ENCODE measurements at regions not wholly inside any gene's neighbourhood (a gene's known extent, or its start where the extent isn't known, plus 50 kb on each side); places are given as distances from the start of the nearest gene placed in this dataset.

- Mint-ChIP-seq H3K36me3 (ENCODE audit: insufficient read depth in 2 of 2) (peaks cover 4 to 5% of the 10 kb centered on the region in 2 donors), H3K4me1 (ENCODE audit: low read depth) (peaks cover 60% of the 10 kb centered on the region), H3K27me3 (ENCODE audit: low read depth) (no peaks in the 10 kb centered on the region), H3K9me3 (no peaks in the 10 kb centered on the region), H3K4me3 (peak overlapping the region; percentile 71 to 73), H3K27ac (peak overlapping the region; percentile 85)
- peak; percentile 94 to 98 for ATAC-seq (replicated peaks in 1 of 2)
- DNase-seq: peak; percentile 65 to 75
These were observed 100.0 kb downstream of the ARF6 start for GRCh38 chr14:49992901-49993339.

- Mint-ChIP-seq H3K9me3 (no peaks in the 10 kb centered on the region), H3K4me1 (ENCODE audit: low read depth) (peaks cover 62% of the 10 kb centered on the region), H3K4me3 (peak overlapping the region in 1 of 2 donors; percentile 13), H3K27me3 (ENCODE audit: low read depth) (no peaks in the 10 kb centered on the region), H3K36me3 (ENCODE audit: insufficient read depth in 2 of 2) (peaks cover 4 to 5% of the 10 kb centered on the region in 2 donors), H3K27ac (peak overlapping the region; percentile 66)
- no peak for DNase-seq
- ATAC-seq (replicated peaks in 1 of 2): no peak
These were observed 100.7 kb downstream of the ARF6 start for GRCh38 chr14:49993565-49993964.

GRCh38 chr14:49994951-49995561 is 102.2 kb downstream of the ARF6 start:
- Mint-ChIP-seq H3K36me3 (ENCODE audit: insufficient read depth in 2 of 2) (peaks cover 4 to 8% of the 10 kb centered on the region in 2 donors), H3K4me3 (no peak overlapping the region), H3K27me3 (ENCODE audit: low read depth) (no peaks in the 10 kb centered on the region), H3K27ac (no peak overlapping the region), H3K9me3 (no peaks in the 10 kb centered on the region), H3K4me1 (ENCODE audit: low read depth) (peaks cover 75% of the 10 kb centered on the region)
- DNase-seq (no peak), ATAC-seq (replicated peaks in 1 of 2) (no peak)

GRCh38 chr14:49997991-49998390 is 105.1 kb downstream of the ARF6 start:
- H3K27ac Mint-ChIP-seq: peak overlapping the region; percentile 20
- ATAC-seq (replicated peaks in 1 of 2) (no peak), DNase-seq (no peak)
- no peak overlapping the region for H3K4me3 Mint-ChIP-seq
- H3K9me3 Mint-ChIP-seq: no peaks in the 10 kb centered on the region
- H3K36me3 Mint-ChIP-seq (ENCODE audit: insufficient read depth in 2 of 2): peaks cover 3 to 4% of the 10 kb centered on the region in 2 donors
- H3K27me3 Mint-ChIP-seq (ENCODE audit: low read depth): no peaks in the 10 kb centered on the region
- peaks cover 86% of the 10 kb centered on the region for H3K4me1 Mint-ChIP-seq (ENCODE audit: low read depth)

- DNase-seq (peak; percentile 87 to 90), ATAC-seq (replicated peaks in 1 of 2) (peak; percentile 63 to 65)
- Mint-ChIP-seq H3K4me1 (ENCODE audit: low read depth) (peaks cover 87% of the 10 kb centered on the region), H3K27ac (peak overlapping the region; percentile 98), H3K9me3 (no peaks in the 10 kb centered on the region), H3K4me3 (peak overlapping the region; percentile 69 to 90), H3K36me3 (ENCODE audit: insufficient read depth in 2 of 2) (peaks cover 4% of the 10 kb centered on the region in 2 donors), H3K27me3 (ENCODE audit: low read depth) (no peaks in the 10 kb centered on the region)
These were observed 106.4 kb downstream of the ARF6 start for GRCh38 chr14:49999146-49999761.

GRCh38 chr14:49999826-50000379 is 107.0 kb downstream of the ARF6 start:
- peaks cover 80% of the 10 kb centered on the region for H3K4me1 Mint-ChIP-seq (ENCODE audit: low read depth)
- peak overlapping the region; percentile 98 for H3K27ac Mint-ChIP-seq
- no peaks in the 10 kb centered on the region for H3K27me3 Mint-ChIP-seq (ENCODE audit: low read depth)
- no peak for DNase-seq
- H3K36me3 Mint-ChIP-seq (ENCODE audit: insufficient read depth in 2 of 2): peaks cover 4% of the 10 kb centered on the region in 2 donors
- ATAC-seq (replicated peaks in 1 of 2): no peak
- H3K4me3 Mint-ChIP-seq: peak overlapping the region; percentile 69 to 90
- no peaks in the 10 kb centered on the region for H3K9me3 Mint-ChIP-seq

GRCh38 chr14:50000380-50001150 is 107.7 kb downstream of the ARF6 start:
- DNase-seq (peak; percentile 88 to 89), ATAC-seq (replicated peaks in 1 of 2) (peak; percentile 27 to 34)
- Mint-ChIP-seq H3K9me3 (no peaks in the 10 kb centered on the region), H3K4me3 (peak overlapping the region; percentile 69 to 90), H3K27ac (peak overlapping the region; percentile 98), H3K27me3 (ENCODE audit: low read depth) (no peaks in the 10 kb centered on the region), H3K4me1 (ENCODE audit: low read depth) (peaks cover 74% of the 10 kb centered on the region), H3K36me3 (ENCODE audit: insufficient read depth in 2 of 2) (peaks cover 4% of the 10 kb centered on the region in 2 donors)

GRCh38 chr14:50001151-50001998 is 108.5 kb downstream of the ARF6 start:
- peak; percentile 51 to 61 for ATAC-seq (replicated peaks in 1 of 2)
- H3K27me3 Mint-ChIP-seq (ENCODE audit: low read depth): no peaks in the 10 kb centered on the region
- DNase-seq: peak; percentile 75 to 85
- H3K36me3 Mint-ChIP-seq (ENCODE audit: insufficient read depth in 2 of 2): peaks cover 4% of the 10 kb centered on the region in 2 donors
- H3K9me3 Mint-ChIP-seq: no peaks in the 10 kb centered on the region
- H3K27ac Mint-ChIP-seq: peak overlapping the region; percentile 98
- H3K4me1 Mint-ChIP-seq (ENCODE audit: low read depth): peaks cover 70% of the 10 kb centered on the region
- peak overlapping the region; percentile 69 to 90 for H3K4me3 Mint-ChIP-seq

- H3K4me1 Mint-ChIP-seq (ENCODE audit: low read depth): peaks cover 65% of the 10 kb centered on the region
- DNase-seq (peak; percentile 80 to 86), ATAC-seq (replicated peaks in 1 of 2) (peak; percentile 8 to 12)
- H3K27ac Mint-ChIP-seq: peak overlapping the region; percentile 96
- H3K9me3 Mint-ChIP-seq: no peaks in the 10 kb centered on the region
- H3K36me3 Mint-ChIP-seq (ENCODE audit: insufficient read depth in 2 of 2): peaks cover 4% of the 10 kb centered on the region in 2 donors
- H3K27me3 Mint-ChIP-seq (ENCODE audit: low read depth): no peaks in the 10 kb centered on the region
- peak overlapping the region; percentile 69 to 97 for H3K4me3 Mint-ChIP-seq
These were observed 109.4 kb downstream of the ARF6 start for GRCh38 chr14:50001999-50002925.

- DNase-seq (no peak), ATAC-seq (replicated peaks in 1 of 2) (no peak)
- H3K4me3 Mint-ChIP-seq: peak overlapping the region; percentile 69 to 97
- H3K9me3 Mint-ChIP-seq: no peaks in the 10 kb centered on the region
- H3K36me3 Mint-ChIP-seq (ENCODE audit: insufficient read depth in 2 of 2): peaks cover 4% of the 10 kb centered on the region in 2 donors
- peaks cover 59% of the 10 kb centered on the region for H3K4me1 Mint-ChIP-seq (ENCODE audit: low read depth)
- peak overlapping the region; percentile 96 for H3K27ac Mint-ChIP-seq
- H3K27me3 Mint-ChIP-seq (ENCODE audit: low read depth): no peaks in the 10 kb centered on the region
These were observed 110.0 kb downstream of the ARF6 start for GRCh38 chr14:50002926-50003212.

GRCh38 chr14:50003213-50004021 is 110.5 kb downstream of the ARF6 start:
- DNase-seq (peak; percentile 81 to 92), ATAC-seq (replicated peaks in 1 of 2) (peak; percentile 6 to 16)
- Mint-ChIP-seq H3K27ac (peak overlapping the region; percentile 96), H3K27me3 (ENCODE audit: low read depth) (no peaks in the 10 kb centered on the region), H3K4me3 (peak overlapping the region; percentile 69 to 97), H3K36me3 (ENCODE audit: insufficient read depth in 2 of 2) (peaks cover 4% of the 10 kb centered on the region in 2 donors), H3K4me1 (ENCODE audit: low read depth) (peaks cover 54% of the 10 kb centered on the region), H3K9me3 (no peaks in the 10 kb centered on the region)

Measured in activated T-cell treated with anti-CD3 and anti-CD28 coated beads, Interleukin-2, amount 50 U/mL, for 72 hours (primary cell).